WTC11 (cell line): ENCODE measurements at regions not wholly inside any gene's neighbourhood (a gene's known extent, or its start where the extent isn't known, plus 50 kb on each side); places are given as distances from the start of the nearest gene placed in this dataset.

Experiments
- ATAC-seq: fragments of 200-7000 bp; cut with Tn5 transposase; 2 replicates; pipeline ENCODE4 v1.10.0; 2021; ENCODE audit warnings: mild to moderate bottlenecking, moderate library complexity
- CTCF ChIA-PET: fragments of 300-600 bp; sonication (Branson Sonifier 250); formaldehyde crosslinking; loops from one replicate; lab custom pipeline; 2021; ENCODE audit warnings: antibody characterized with exemption; lab: Charles Lee
- POLR2A ChIA-PET: fragments of 350-600 bp; sonication (Branson Sonifier 250); formaldehyde crosslinking; loops from one replicate; lab custom pipeline; 2021; ENCODE audit warnings: antibody characterized with exemption; lab: Charles Lee
- DNase-seq: peaks from one replicate; pipeline ENCODE4 v3.0.0; 2021; ENCODE audit warnings: low spot score
- H3K27ac Mint-ChIP-seq: 2 replicates; pipeline ENCODE4 v1.8.0; 2021; ENCODE audit warnings: mixed read lengths
- H3K27me3 Mint-ChIP-seq: 2 replicates; pipeline ENCODE4 v1.8.0; 2021; ENCODE audit warnings: low read depth, mild to moderate bottlenecking, moderate library complexity, mixed read lengths
- H3K36me3 Mint-ChIP-seq: 2 replicates; pipeline ENCODE4 v1.8.0; 2021; ENCODE audit warnings: mixed read lengths
- H3K4me1 Mint-ChIP-seq: 2 replicates; pipeline ENCODE4 v1.8.0; 2022; ENCODE audit warnings: mixed read lengths
- H3K4me3 Mint-ChIP-seq: 2 replicates; pipeline ENCODE4 v1.8.0; 2021; ENCODE audit warnings: mild to moderate bottlenecking, moderate library complexity, mixed read lengths
- H3K9me3 Mint-ChIP-seq: 2 replicates; pipeline ENCODE4 v1.8.0; 2021; ENCODE audit warnings: mixed read lengths
- NFE2L1 ChIP-seq: sonication (generic); formaldehyde crosslinking; IDR thresholded peaks from 2 replicates; pipeline ENCODE4 v1.8.1; 2023; ENCODE audit warnings: missing genetic modification reagents
- NFYB ChIP-seq: sonication (generic); formaldehyde crosslinking; conservative IDR thresholded peaks from 2 replicates; pipeline ENCODE4 v1.8.0; 2022; ENCODE audit warnings: low read depth, missing genetic modification reagents
- RORB ChIP-seq: fragments of 250-450 bp; sonication (Bioruptor Pico); IDR thresholded peaks from 2 replicates; pipeline ENCODE4 v1.9.0; 2021; ENCODE audit warnings: mild to moderate bottlenecking
- SMAD3 ChIP-seq: sonication (generic); formaldehyde crosslinking; IDR thresholded peaks from 2 replicates; pipeline ENCODE4 v1.8.0; 2022; ENCODE audit warnings: missing genetic modification reagents, mild to moderate bottlenecking, borderline replicate concordance
- SP1 ChIP-seq: sonication (generic); formaldehyde crosslinking; conservative IDR thresholded peaks from 2 replicates; pipeline ENCODE4 v1.8.1; 2022; ENCODE audit warnings: missing genetic modification reagents
- ZNF121 ChIP-seq: sonication (generic); formaldehyde crosslinking; IDR thresholded peaks from 2 replicates; pipeline ENCODE4 v1.8.0; 2023; ENCODE audit warnings: missing genetic modification reagents
- ZNF317 ChIP-seq: sonication (generic); formaldehyde crosslinking; IDR thresholded peaks from 2 replicates; pipeline ENCODE4 v1.8.1; 2023; ENCODE audit warnings: low read depth, mild to moderate bottlenecking, moderate library complexity, missing genetic modification reagents, borderline replicate concordance
- TF ChIP-seq, protein P1 (sequence below): fragments of 250-450 bp; sonication (Bioruptor Pico); IDR thresholded peaks from 2 replicates; pipeline ENCODE4 v1.9.0; 2021; ENCODE audit warnings: mild to moderate bottlenecking, borderline replicate concordance
- TF ChIP-seq, protein P2 (sequence below): sonication (generic); formaldehyde crosslinking; IDR thresholded peaks from 2 replicates; pipeline ENCODE4 v1.8.1; 2022; ENCODE audit warnings: mild to moderate bottlenecking, missing genetic modification reagents, moderate library complexity, borderline replicate concordance
- TF ChIP-seq, protein P3 (sequence below): sonication (generic); formaldehyde crosslinking; IDR thresholded peaks from 2 replicates; pipeline ENCODE4 v1.8.1; 2023; ENCODE audit warnings: mild to moderate bottlenecking, missing genetic modification reagents, borderline replicate concordance
- TF ChIP-seq, protein P4 (sequence below): fragments of 250-450 bp; sonication (Bioruptor Pico); IDR thresholded peaks from 2 replicates; pipeline ENCODE4 v1.9.0; 2021; ENCODE audit warnings: mild to moderate bottlenecking
- TF ChIP-seq, protein P5 (sequence below): sonication (generic); formaldehyde crosslinking; IDR thresholded peaks from 2 replicates; pipeline ENCODE4 v1.8.0; 2022; ENCODE audit warnings: missing genetic modification reagents

DNA sequence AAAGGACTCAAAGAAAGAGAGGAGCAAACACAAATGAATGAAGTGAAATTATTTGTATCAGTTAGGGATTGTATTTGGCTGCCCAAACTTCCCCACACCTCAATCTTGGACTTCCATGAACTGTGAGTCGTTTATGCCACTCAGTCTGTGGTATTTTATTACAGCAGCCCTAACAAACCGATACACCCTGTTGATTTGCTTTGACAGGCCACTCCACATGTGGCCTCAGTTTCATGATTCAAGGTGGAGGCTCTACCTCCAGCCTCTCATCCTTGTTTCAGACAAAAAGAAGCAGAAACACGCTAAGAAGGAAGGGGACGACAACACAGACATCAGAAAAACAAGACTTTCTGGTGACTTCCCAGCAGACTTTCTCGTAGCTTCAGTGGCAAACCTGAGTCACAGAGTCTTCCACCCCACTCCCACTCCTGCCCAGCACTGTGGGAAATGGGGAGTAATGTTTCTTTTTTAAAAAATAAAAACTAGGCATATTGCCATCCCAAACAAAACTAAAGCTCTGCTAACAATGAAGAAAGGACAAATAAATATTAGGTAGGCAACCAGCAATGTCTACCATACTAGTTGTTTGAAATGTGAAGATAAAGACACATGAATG, 52.2 kb upstream of the ABCA1 start:
- no peaks in the 10 kb centered on the region for H3K27me3 Mint-ChIP-seq
- no peak overlapping the region for H3K4me3 Mint-ChIP-seq
- H3K4me1 Mint-ChIP-seq = peaks cover 7% of the 10 kb centered on the region
- no peaks in the 10 kb centered on the region for H3K9me3 Mint-ChIP-seq
- TF ChIP-seq, protein P1, sequence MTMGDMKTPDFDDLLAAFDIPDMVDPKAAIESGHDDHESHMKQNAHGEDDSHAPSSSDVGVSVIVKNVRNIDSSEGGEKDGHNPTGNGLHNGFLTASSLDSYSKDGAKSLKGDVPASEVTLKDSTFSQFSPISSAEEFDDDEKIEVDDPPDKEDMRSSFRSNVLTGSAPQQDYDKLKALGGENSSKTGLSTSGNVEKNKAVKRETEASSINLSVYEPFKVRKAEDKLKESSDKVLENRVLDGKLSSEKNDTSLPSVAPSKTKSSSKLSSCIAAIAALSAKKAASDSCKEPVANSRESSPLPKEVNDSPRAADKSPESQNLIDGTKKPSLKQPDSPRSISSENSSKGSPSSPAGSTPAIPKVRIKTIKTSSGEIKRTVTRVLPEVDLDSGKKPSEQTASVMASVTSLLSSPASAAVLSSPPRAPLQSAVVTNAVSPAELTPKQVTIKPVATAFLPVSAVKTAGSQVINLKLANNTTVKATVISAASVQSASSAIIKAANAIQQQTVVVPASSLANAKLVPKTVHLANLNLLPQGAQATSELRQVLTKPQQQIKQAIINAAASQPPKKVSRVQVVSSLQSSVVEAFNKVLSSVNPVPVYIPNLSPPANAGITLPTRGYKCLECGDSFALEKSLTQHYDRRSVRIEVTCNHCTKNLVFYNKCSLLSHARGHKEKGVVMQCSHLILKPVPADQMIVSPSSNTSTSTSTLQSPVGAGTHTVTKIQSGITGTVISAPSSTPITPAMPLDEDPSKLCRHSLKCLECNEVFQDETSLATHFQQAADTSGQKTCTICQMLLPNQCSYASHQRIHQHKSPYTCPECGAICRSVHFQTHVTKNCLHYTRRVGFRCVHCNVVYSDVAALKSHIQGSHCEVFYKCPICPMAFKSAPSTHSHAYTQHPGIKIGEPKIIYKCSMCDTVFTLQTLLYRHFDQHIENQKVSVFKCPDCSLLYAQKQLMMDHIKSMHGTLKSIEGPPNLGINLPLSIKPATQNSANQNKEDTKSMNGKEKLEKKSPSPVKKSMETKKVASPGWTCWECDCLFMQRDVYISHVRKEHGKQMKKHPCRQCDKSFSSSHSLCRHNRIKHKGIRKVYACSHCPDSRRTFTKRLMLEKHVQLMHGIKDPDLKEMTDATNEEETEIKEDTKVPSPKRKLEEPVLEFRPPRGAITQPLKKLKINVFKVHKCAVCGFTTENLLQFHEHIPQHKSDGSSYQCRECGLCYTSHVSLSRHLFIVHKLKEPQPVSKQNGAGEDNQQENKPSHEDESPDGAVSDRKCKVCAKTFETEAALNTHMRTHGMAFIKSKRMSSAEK (CRISPR knock-in tag) = no peak
- TF ChIP-seq NFE2L1 (CRISPR knock-in tag) (no peak), NFYB (CRISPR knock-in tag) (no peak), SMAD3 (CRISPR knock-in tag) (no peak)
- ATAC-seq = no peak
- ChIA-PET POLR2A (interaction anchor here (1.0 to 1.1 kb wide), 2 partner anchors 9 to 11 kb away, joined by 4 to 5 read pairs; no protein-coding TSS in a partner anchor), CTCF (interaction anchor here (1.4 kb wide), 1 partner anchor 11 kb away, joined by 3 read pairs; no protein-coding TSS in a partner anchor)
- H3K27ac Mint-ChIP-seq = no peak overlapping the region
- H3K36me3 Mint-ChIP-seq = no peaks in the 10 kb centered on the region
- DNase-seq = no peak

DNA sequence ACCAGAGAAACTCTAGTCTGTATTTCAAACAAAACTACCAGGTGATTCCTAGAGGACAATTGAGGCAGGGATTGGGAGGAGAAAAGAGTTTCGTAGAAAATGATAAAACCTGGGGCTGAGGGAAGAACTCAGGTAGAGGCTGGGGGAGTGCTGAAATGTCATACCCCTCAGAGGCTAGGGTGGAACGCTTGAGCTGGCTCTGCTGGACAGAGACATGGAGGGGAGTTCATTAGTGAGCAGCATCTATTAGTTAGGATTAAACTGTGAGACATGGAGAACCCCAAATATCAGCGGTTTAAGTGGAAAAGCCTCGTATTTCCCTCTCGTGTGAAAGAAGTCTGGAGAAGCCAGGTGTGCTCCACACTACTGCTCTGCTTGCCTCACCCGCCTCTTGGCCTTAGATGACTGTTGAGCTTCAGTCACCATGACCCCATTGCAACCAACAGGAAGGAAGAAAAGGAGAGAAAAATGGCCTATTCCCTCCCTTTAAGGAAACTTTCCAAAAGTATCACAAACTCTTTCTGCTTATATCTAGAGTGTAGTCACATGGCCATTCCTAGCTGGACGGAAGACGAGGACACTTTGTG, 53.7 kb upstream of the ABCA1 start:
- TF ChIP-seq, protein P2, sequence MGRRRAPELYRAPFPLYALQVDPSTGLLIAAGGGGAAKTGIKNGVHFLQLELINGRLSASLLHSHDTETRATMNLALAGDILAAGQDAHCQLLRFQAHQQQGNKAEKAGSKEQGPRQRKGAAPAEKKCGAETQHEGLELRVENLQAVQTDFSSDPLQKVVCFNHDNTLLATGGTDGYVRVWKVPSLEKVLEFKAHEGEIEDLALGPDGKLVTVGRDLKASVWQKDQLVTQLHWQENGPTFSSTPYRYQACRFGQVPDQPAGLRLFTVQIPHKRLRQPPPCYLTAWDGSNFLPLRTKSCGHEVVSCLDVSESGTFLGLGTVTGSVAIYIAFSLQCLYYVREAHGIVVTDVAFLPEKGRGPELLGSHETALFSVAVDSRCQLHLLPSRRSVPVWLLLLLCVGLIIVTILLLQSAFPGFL (CRISPR knock-in tag) = no peak
- TF ChIP-seq, protein P3, sequence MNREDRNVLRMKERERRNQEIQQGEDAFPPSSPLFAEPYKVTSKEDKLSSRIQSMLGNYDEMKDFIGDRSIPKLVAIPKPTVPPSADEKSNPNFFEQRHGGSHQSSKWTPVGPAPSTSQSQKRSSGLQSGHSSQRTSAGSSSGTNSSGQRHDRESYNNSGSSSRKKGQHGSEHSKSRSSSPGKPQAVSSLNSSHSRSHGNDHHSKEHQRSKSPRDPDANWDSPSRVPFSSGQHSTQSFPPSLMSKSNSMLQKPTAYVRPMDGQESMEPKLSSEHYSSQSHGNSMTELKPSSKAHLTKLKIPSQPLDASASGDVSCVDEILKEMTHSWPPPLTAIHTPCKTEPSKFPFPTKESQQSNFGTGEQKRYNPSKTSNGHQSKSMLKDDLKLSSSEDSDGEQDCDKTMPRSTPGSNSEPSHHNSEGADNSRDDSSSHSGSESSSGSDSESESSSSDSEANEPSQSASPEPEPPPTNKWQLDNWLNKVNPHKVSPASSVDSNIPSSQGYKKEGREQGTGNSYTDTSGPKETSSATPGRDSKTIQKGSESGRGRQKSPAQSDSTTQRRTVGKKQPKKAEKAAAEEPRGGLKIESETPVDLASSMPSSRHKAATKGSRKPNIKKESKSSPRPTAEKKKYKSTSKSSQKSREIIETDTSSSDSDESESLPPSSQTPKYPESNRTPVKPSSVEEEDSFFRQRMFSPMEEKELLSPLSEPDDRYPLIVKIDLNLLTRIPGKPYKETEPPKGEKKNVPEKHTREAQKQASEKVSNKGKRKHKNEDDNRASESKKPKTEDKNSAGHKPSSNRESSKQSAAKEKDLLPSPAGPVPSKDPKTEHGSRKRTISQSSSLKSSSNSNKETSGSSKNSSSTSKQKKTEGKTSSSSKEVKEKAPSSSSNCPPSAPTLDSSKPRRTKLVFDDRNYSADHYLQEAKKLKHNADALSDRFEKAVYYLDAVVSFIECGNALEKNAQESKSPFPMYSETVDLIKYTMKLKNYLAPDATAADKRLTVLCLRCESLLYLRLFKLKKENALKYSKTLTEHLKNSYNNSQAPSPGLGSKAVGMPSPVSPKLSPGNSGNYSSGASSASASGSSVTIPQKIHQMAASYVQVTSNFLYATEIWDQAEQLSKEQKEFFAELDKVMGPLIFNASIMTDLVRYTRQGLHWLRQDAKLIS (CRISPR knock-in tag) = no peak
- TF ChIP-seq RORB (CRISPR knock-in tag) (no peak), ZNF121 (CRISPR knock-in tag) (no peak), SP1 (CRISPR knock-in tag) (no peak), ZNF317 (CRISPR knock-in tag) (no peak)
- TF ChIP-seq, protein P4, sequence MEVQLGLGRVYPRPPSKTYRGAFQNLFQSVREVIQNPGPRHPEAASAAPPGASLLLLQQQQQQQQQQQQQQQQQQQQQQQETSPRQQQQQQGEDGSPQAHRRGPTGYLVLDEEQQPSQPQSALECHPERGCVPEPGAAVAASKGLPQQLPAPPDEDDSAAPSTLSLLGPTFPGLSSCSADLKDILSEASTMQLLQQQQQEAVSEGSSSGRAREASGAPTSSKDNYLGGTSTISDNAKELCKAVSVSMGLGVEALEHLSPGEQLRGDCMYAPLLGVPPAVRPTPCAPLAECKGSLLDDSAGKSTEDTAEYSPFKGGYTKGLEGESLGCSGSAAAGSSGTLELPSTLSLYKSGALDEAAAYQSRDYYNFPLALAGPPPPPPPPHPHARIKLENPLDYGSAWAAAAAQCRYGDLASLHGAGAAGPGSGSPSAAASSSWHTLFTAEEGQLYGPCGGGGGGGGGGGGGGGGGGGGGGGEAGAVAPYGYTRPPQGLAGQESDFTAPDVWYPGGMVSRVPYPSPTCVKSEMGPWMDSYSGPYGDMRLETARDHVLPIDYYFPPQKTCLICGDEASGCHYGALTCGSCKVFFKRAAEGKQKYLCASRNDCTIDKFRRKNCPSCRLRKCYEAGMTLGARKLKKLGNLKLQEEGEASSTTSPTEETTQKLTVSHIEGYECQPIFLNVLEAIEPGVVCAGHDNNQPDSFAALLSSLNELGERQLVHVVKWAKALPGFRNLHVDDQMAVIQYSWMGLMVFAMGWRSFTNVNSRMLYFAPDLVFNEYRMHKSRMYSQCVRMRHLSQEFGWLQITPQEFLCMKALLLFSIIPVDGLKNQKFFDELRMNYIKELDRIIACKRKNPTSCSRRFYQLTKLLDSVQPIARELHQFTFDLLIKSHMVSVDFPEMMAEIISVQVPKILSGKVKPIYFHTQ (CRISPR knock-in tag) = no peak
- TF ChIP-seq, protein P5, sequence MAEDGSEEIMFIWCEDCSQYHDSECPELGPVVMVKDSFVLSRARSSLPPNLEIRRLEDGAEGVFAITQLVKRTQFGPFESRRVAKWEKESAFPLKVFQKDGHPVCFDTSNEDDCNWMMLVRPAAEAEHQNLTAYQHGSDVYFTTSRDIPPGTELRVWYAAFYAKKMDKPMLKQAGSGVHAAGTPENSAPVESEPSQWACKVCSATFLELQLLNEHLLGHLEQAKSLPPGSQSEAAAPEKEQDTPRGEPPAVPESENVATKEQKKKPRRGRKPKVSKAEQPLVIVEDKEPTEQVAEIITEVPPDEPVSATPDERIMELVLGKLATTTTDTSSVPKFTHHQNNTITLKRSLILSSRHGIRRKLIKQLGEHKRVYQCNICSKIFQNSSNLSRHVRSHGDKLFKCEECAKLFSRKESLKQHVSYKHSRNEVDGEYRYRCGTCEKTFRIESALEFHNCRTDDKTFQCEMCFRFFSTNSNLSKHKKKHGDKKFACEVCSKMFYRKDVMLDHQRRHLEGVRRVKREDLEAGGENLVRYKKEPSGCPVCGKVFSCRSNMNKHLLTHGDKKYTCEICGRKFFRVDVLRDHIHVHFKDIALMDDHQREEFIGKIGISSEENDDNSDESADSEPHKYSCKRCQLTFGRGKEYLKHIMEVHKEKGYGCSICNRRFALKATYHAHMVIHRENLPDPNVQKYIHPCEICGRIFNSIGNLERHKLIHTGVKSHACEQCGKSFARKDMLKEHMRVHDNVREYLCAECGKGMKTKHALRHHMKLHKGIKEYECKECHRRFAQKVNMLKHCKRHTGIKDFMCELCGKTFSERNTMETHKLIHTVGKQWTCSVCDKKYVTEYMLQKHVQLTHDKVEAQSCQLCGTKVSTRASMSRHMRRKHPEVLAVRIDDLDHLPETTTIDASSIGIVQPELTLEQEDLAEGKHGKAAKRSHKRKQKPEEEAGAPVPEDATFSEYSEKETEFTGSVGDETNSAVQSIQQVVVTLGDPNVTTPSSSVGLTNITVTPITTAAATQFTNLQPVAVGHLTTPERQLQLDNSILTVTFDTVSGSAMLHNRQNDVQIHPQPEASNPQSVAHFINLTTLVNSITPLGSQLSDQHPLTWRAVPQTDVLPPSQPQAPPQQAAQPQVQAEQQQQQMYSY (CRISPR knock-in tag) = no peak
- Mint-ChIP-seq H3K4me3 (no peak overlapping the region), H3K27me3 (no peaks in the 10 kb centered on the region), H3K9me3 (no peaks in the 10 kb centered on the region), H3K4me1 (peaks cover 7% of the 10 kb centered on the region), H3K27ac (no peak overlapping the region), H3K36me3 (no peaks in the 10 kb centered on the region)
- ATAC-seq = no peak
- ChIA-PET CTCF (interaction anchor here (0.6 to 1.4 kb wide), 3 partner anchors 12 to 48 kb away, joined by 3 read pairs; no protein-coding TSS in a partner anchor), POLR2A (interaction anchor here (0.8 to 1.1 kb wide), 3 partner anchors 8 to 54 kb away, joined by 3 to 4 read pairs (median 3); no protein-coding TSS in a partner anchor)
- DNase-seq = no peak
